ENCODE measurements at regions not wholly inside any gene's neighbourhood (a gene's known extent, or its start where the extent isn't known, plus 50 kb on each side); places are given as distances from the start of the nearest gene placed in this dataset.

GRCh38 chr1:65050735-65051134 lies 84.4 kb upstream of the JAK1 start:
- no peak for TF ChIP-seq CTCF (IDR thresholded peaks at IDR 0.05; ENCODE audit: poor library complexity, severe bottlenecking)
- no peak for TF ChIP-seq EP300 (conservative IDR thresholded peaks at IDR 0.05; ENCODE audit: poor library complexity, severe bottlenecking)
- TF ChIP-seq POLR2AphosphoS5 (IDR thresholded peaks at IDR 0.05): no peak
- TF ChIP-seq TAF1 (IDR thresholded peaks at IDR 0.05; ENCODE audit: low read depth): no peak
- TF ChIP-seq EZH2 (IDR thresholded peaks at IDR 0.05; ENCODE audit: borderline replicate concordance, insufficient read depth, low read length, poor library complexity, severe bottlenecking): no peak
- TF ChIP-seq RAD21 (conservative IDR thresholded peaks at IDR 0.05): no peak
- no peak for TF ChIP-seq SMC3 (conservative IDR thresholded peaks at IDR 0.05; ENCODE audit: poor library complexity)
- no peak for TF ChIP-seq MXI1 (conservative IDR thresholded peaks at IDR 0.05; ENCODE audit: poor library complexity, severe bottlenecking)
